Skeletal muscle tissue (tissue), 3 donors: ENCODE measurements at regions not wholly inside any gene's neighbourhood (a gene's known extent, or its start where the extent isn't known, plus 50 kb on each side); places are given as distances from the start of the nearest gene placed in this dataset.

ENCODE experiments used
- H3K27ac ChIP-seq: one replicate; pipeline ENCODE4 v1.7.0; 2013; ENCODE audit warnings: mild to moderate bottlenecking, low read depth, low read length, inconsistent platforms
- H3K27me3 ChIP-seq, 3 donors: one replicate each; pipeline ENCODE4 v1.7.0; 2013; ENCODE audit warnings: low read length in 3 of 3; ENCODE audit not compliant: control insufficient read depth in 3 of 3, insufficient read depth in 3 of 3
- H3K36me3 ChIP-seq, 3 donors: one replicate each; pipeline ENCODE4 v1.7.0; 2013; ENCODE audit warnings: low read length in 3 of 3; ENCODE audit not compliant: control insufficient read depth in 3 of 3, insufficient read depth in 3 of 3
- H3K4me1 ChIP-seq, 3 donors: one replicate each; pipeline ENCODE4 v1.7.0; 2013; ENCODE audit warnings: low read length in 3 of 3, mild to moderate bottlenecking in 3 of 3; ENCODE audit not compliant: control insufficient read depth in 3 of 3, insufficient read depth in 3 of 3
- H3K4me3 ChIP-seq, 3 donors: one replicate each; pipeline ENCODE4 v1.7.0; 2013; ENCODE audit warnings: low read length in 3 of 3
- H3K9ac ChIP-seq, 3 donors: one replicate each; pipeline ENCODE4 v1.7.0; 2013; ENCODE audit warnings: low read length in 3 of 3, mild to moderate bottlenecking in 3 of 3, moderate library complexity in 2 of 3, low read depth in 1 of 3
- H3K9me3 ChIP-seq, 3 donors: one replicate each; pipeline ENCODE4 v1.7.0; 2013; ENCODE audit warnings: low read length in 3 of 3; ENCODE audit not compliant: control insufficient read depth in 3 of 3
- donor health status: Osteomylitis.

- no peaks in the 10 kb centered on the region for H3K9me3 ChIP-seq
Measured at GRCh38 chr5:15023846-15024245, 152.3 kb upstream of the ANKH start.

GRCh38 chr5:15023266-15023665 is 151.7 kb upstream of the ANKH start:
- Histone ChIP-seq H3K9ac (no peak overlapping the region), H3K27ac (no peak overlapping the region), H3K36me3 (no peaks in the 10 kb centered on the region), H3K27me3 (no peaks in the 10 kb centered on the region), H3K4me3 (no peak overlapping the region), H3K9me3 (no peaks in the 10 kb centered on the region), H3K4me1 (no peaks in the 10 kb centered on the region)

More at GRCh38 chr5:15023846-15024245, 152.3 kb upstream of the ANKH start:
- Histone ChIP-seq H3K27ac (no peak overlapping the region), H3K27me3 (no peaks in the 10 kb centered on the region), H3K36me3 (no peaks in the 10 kb centered on the region), H3K9ac (no peak overlapping the region), H3K4me3 (no peak overlapping the region), H3K4me1 (no peaks in the 10 kb centered on the region)

- peak overlapping the region in 1 of 3 donors; percentile 30 for H3K4me3 ChIP-seq
Measured at GRCh38 chr5:15021266-15022046, 149.9 kb upstream of the ANKH start.

GRCh38 chr5:15020736-15021135 is 149.2 kb upstream of the ANKH start:
- Histone ChIP-seq H3K4me1 (no peaks in the 10 kb centered on the region), H3K9ac (no peak overlapping the region), H3K27ac (no peak overlapping the region), H3K4me3 (peak overlapping the region in 1 of 3 donors; percentile 30), H3K27me3 (no peaks in the 10 kb centered on the region), H3K9me3 (no peaks in the 10 kb centered on the region), H3K36me3 (no peaks in the 10 kb centered on the region)

More at GRCh38 chr5:15021266-15022046, 149.9 kb upstream of the ANKH start:
- H3K9ac ChIP-seq, result no peak overlapping the region
- H3K4me1 ChIP-seq, result no peaks in the 10 kb centered on the region
- H3K27ac ChIP-seq, result peak overlapping the region; percentile 3
- H3K9me3 ChIP-seq, result no peaks in the 10 kb centered on the region
- H3K36me3 ChIP-seq, result no peaks in the 10 kb centered on the region
- no peaks in the 10 kb centered on the region for H3K27me3 ChIP-seq

- H3K9me3 ChIP-seq, result no peaks in the 10 kb centered on the region
- H3K9ac ChIP-seq, result no peak overlapping the region
- no peaks in the 10 kb centered on the region for H3K27me3 ChIP-seq
- no peak overlapping the region for H3K27ac ChIP-seq
- H3K4me1 ChIP-seq, result no peaks in the 10 kb centered on the region
- no peaks in the 10 kb centered on the region for H3K36me3 ChIP-seq
- no peak overlapping the region for H3K4me3 ChIP-seq
Measured at GRCh38 chr5:15014809-15015208, 143.2 kb upstream of the ANKH start.

GRCh38 chr5:15013654-15014463 is 142.3 kb upstream of the ANKH start:
- Histone ChIP-seq H3K4me3 (no peak overlapping the region), H3K9ac (no peak overlapping the region), H3K4me1 (peaks cover 0 to 3% (median 3%) of the 10 kb centered on the region in 3 donors), H3K27ac (no peak overlapping the region), H3K36me3 (no peaks in the 10 kb centered on the region), H3K27me3 (no peaks in the 10 kb centered on the region), H3K9me3 (no peaks in the 10 kb centered on the region)

DNA sequence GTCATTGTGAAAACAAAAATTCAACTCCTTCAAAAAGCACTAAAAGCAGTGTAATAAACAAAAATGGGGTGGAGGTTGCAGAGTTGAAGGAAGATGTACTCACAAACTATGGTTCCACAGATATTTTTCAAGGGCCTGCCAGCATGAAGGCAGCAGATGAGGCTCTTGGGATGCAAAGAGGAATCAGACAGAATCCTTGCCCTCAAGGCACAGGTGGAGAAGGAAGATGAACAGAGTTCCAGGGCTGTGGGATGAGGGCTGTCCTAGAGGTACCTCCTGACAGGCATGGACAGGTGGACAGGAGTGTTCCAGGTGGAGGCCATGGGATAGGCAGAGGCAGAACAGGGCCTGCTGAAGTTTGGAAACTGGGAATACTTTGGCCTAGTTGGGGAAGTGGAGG is 140.5 kb upstream of the ANKH start:
- H3K9ac ChIP-seq, result no peak overlapping the region

GRCh38 chr5:15010936-15011335 is 139.4 kb upstream of the ANKH start:
- no peak overlapping the region for H3K27ac ChIP-seq
- no peaks in the 10 kb centered on the region for H3K27me3 ChIP-seq
- H3K9ac ChIP-seq, result no peak overlapping the region
- H3K9me3 ChIP-seq, result no peaks in the 10 kb centered on the region
- H3K36me3 ChIP-seq, result no peaks in the 10 kb centered on the region
- H3K4me3 ChIP-seq, result no peak overlapping the region
- peaks cover 4 to 8% (median 7%) of the 10 kb centered on the region in 3 donors for H3K4me1 ChIP-seq

More for the DNA sequence above, 140.5 kb upstream of the ANKH start:
- no peak overlapping the region for H3K4me3 ChIP-seq
- H3K4me1 ChIP-seq, result peaks cover 3 to 8% (median 7%) of the 10 kb centered on the region in 3 donors
- H3K27ac ChIP-seq, result no peak overlapping the region
- H3K9me3 ChIP-seq, result no peaks in the 10 kb centered on the region
- H3K27me3 ChIP-seq, result no peaks in the 10 kb centered on the region
- no peaks in the 10 kb centered on the region for H3K36me3 ChIP-seq

GRCh38 chr5:15009420-15009819 is 137.8 kb upstream of the ANKH start:
- no peaks in the 10 kb centered on the region for H3K27me3 ChIP-seq
- H3K4me3 ChIP-seq, result no peak overlapping the region
- peaks cover 4 to 11% (median 7%) of the 10 kb centered on the region in 3 donors for H3K4me1 ChIP-seq
- no peaks in the 10 kb centered on the region for H3K9me3 ChIP-seq
- peak overlapping the region; percentile 77 for H3K27ac ChIP-seq
- H3K36me3 ChIP-seq, result no peaks in the 10 kb centered on the region
- H3K9ac ChIP-seq, result no peak overlapping the region

DNA sequence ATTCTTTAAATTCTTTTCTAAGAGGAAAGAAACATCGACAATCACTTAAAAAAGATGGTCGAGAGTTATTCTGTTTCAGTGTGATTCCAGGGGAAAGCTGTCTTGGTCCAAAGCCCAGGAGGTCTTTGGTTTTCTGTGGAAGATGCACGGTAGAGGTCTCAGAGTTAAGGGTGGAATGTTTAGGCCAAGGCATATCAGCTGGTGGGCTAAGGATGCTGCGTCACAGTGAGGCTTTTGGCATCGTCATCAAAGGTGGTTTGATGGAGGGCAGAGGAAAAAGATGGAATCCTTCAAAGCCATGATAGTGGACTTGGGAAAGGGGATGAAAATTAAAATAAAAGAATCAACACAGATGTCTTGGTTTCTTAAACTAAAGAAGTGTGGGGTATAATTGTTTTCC is 137.3 kb upstream of the ANKH start:
- Histone ChIP-seq H3K9me3 (no peaks in the 10 kb centered on the region), H3K36me3 (no peaks in the 10 kb centered on the region), H3K27ac (peak overlapping the region; percentile 77), H3K4me1 (peaks cover 6 to 11% (median 7%) of the 10 kb centered on the region in 3 donors), H3K4me3 (no peak overlapping the region), H3K27me3 (no peaks in the 10 kb centered on the region), H3K9ac (no peak overlapping the region)
